Loucy (cell line): ENCODE measurements at regions not wholly inside any gene's neighbourhood (a gene's known extent, or its start where the extent isn't known, plus 50 kb on each side); places are given as distances from the start of the nearest gene placed in this dataset.

ENCODE experiments used
- H2AFZ ChIP-seq: fragments of 200-600 bp; sonication (generic); 2 replicates; pipeline ENCODE4 v1.6.0; 2016; ENCODE audit warnings: antibody characterized with exemption, mild to moderate bottlenecking, low read length, moderate library complexity
- H3F3A ChIP-seq: fragments of 200-600 bp; 2 replicates; pipeline ENCODE4 v1.6.0; 2016; ENCODE audit warnings: antibody characterized with exemption, low read depth, mild to moderate bottlenecking
- H3K27me3 ChIP-seq: fragments of 200-600 bp; sonication (generic); 2 replicates; pipeline ENCODE4 v1.6.1; 2014; ENCODE audit warnings: low read length, mild to moderate bottlenecking; ENCODE audit not compliant: insufficient read depth, poor library complexity, severe bottlenecking
- H3K36me3 ChIP-seq: fragments of 200-600 bp; sonication (generic); 2 replicates; pipeline ENCODE4 v1.6.1; 2016; ENCODE audit warnings: low read length; ENCODE audit not compliant: insufficient read depth
- H3K4me1 ChIP-seq: fragments of 200-600 bp; sonication (generic); 2 replicates; pipeline ENCODE4 v1.5.1; 2014; ENCODE audit warnings: low read length, mild to moderate bottlenecking; ENCODE audit not compliant: insufficient read depth, poor library complexity, severe bottlenecking
- H3K4me2 ChIP-seq: fragments of 200-600 bp; sonication (generic); 2 replicates; pipeline ENCODE4 v1.6.0; 2014; ENCODE audit warnings: antibody characterized with exemption, low read length, low read depth, mild to moderate bottlenecking; ENCODE audit not compliant: poor library complexity, severe bottlenecking
- H3K4me3 ChIP-seq: fragments of 200-600 bp; sonication (generic); 2 replicates; pipeline ENCODE4 v1.5.1; 2014; ENCODE audit warnings: low read length, mild to moderate bottlenecking, mixed read lengths; ENCODE audit not compliant: poor library complexity, severe bottlenecking
- H3K79me2 ChIP-seq: fragments of 200-600 bp; sonication (generic); 2 replicates; pipeline ENCODE4 v1.6.1; 2014; ENCODE audit warnings: low read length; ENCODE audit not compliant: insufficient read depth
- H3K9ac ChIP-seq: fragments of 200-600 bp; sonication (generic); 2 replicates; pipeline ENCODE4 v1.6.0; 2014; ENCODE audit warnings: mild to moderate bottlenecking, low read depth, low read length, moderate library complexity; ENCODE audit not compliant: poor library complexity, severe bottlenecking
- H3K9me2 ChIP-seq: fragments of 200-600 bp; sonication (generic); replicated peaks from 2 replicates; pipeline ENCODE4 v1.6.1; 2016; ENCODE audit warnings: low read depth, low read length, mixed read lengths
- H3K9me3 ChIP-seq: fragments of 200-600 bp; sonication (generic); 2 replicates; pipeline ENCODE4 v1.6.1; 2014; ENCODE audit warnings: mild to moderate bottlenecking, antibody characterized with exemption, low read length, low read depth; ENCODE audit not compliant: insufficient read depth
- H4K20me1 ChIP-seq: fragments of 200-600 bp; sonication (generic); 2 replicates; pipeline ENCODE4 v1.6.0; 2014; ENCODE audit warnings: antibody characterized with exemption, low read length, mild to moderate bottlenecking; ENCODE audit not compliant: insufficient read depth, poor library complexity, severe bottlenecking
- CTCF ChIP-seq: fragments of 200-600 bp; sonication (generic); conservative IDR thresholded peaks from 2 replicates; pipeline ENCODE4 v1.5.1; 2014; ENCODE audit warnings: mild to moderate bottlenecking, antibody characterized with exemption, low read length
- EZH2phosphoT487 ChIP-seq: fragments of 200-600 bp; IDR thresholded peaks from 2 replicates; pipeline ENCODE4 v1.6.1; 2018; ENCODE audit warnings: antibody characterized with exemption, mild to moderate bottlenecking, moderate library complexity, borderline replicate concordance

GRCh38 chr11:26219183-26220117 is 112.5 kb upstream of the ANO3 start:
- Histone ChIP-seq H3K4me1 (no peaks in the 10 kb centered on the region), H2AFZ (no peak overlapping the region), H3K9me3 (no peaks in the 10 kb centered on the region), H3K27me3 (no peaks in the 10 kb centered on the region), H3K36me3 (no peaks in the 10 kb centered on the region), H3K9me2 (no peaks in the 10 kb centered on the region), H4K20me1 (no peaks in the 10 kb centered on the region), H3K9ac (no peak overlapping the region), H3K4me3 (no peak overlapping the region), H3K79me2 (no peaks in the 10 kb centered on the region), H3K4me2 (no peak overlapping the region), H3F3A (no peaks in the 10 kb centered on the region)
- TF ChIP-seq EZH2phosphoT487 = no peak
- no peak for TF ChIP-seq CTCF

- H3K4me1 ChIP-seq = no peaks in the 10 kb centered on the region
- no peak overlapping the region for H3K4me3 ChIP-seq
- H3K36me3 ChIP-seq = no peaks in the 10 kb centered on the region
- H3K9ac ChIP-seq = no peak overlapping the region
- no peaks in the 10 kb centered on the region for H3F3A ChIP-seq
- no peak overlapping the region for H3K4me2 ChIP-seq
- no peak overlapping the region for H2AFZ ChIP-seq
- no peaks in the 10 kb centered on the region for H3K9me2 ChIP-seq
- no peaks in the 10 kb centered on the region for H4K20me1 ChIP-seq
- H3K9me3 ChIP-seq = no peaks in the 10 kb centered on the region
- no peaks in the 10 kb centered on the region for H3K79me2 ChIP-seq
- TF ChIP-seq EZH2phosphoT487 (no peak), CTCF (no peak)
- no peaks in the 10 kb centered on the region for H3K27me3 ChIP-seq
Observed at GRCh38 chr11:26225646-26226045, 106.3 kb upstream of the ANO3 start.

- H2AFZ ChIP-seq = peak overlapping the region; percentile 88; the same call in 1 of the 2 replicates
- TF ChIP-seq EZH2phosphoT487 (no peak), CTCF (peak; percentile 65)
- H3K4me2 ChIP-seq = peak overlapping the region; percentile 8
Observed at GRCh38 chr11:26227301-26227746, 104.6 kb upstream of the ANO3 start.

More at GRCh38 chr11:26227301-26227746, 104.6 kb upstream of the ANO3 start:
- no peaks in the 10 kb centered on the region for H3K79me2 ChIP-seq
- no peak overlapping the region for H3K4me3 ChIP-seq
- H3K9ac ChIP-seq = no peak overlapping the region
- H3K9me3 ChIP-seq = no peaks in the 10 kb centered on the region
- no peaks in the 10 kb centered on the region for H3K4me1 ChIP-seq
- no peaks in the 10 kb centered on the region for H3F3A ChIP-seq
- no peaks in the 10 kb centered on the region for H3K9me2 ChIP-seq
- H3K27me3 ChIP-seq = no peaks in the 10 kb centered on the region
- H4K20me1 ChIP-seq = no peaks in the 10 kb centered on the region
- H3K36me3 ChIP-seq = no peaks in the 10 kb centered on the region
